ENCODE measurements at regions not wholly inside any gene's neighbourhood (a gene's known extent, or its start where the extent isn't known, plus 50 kb on each side); places are given as distances from the start of the nearest gene placed in this dataset.

DNA sequence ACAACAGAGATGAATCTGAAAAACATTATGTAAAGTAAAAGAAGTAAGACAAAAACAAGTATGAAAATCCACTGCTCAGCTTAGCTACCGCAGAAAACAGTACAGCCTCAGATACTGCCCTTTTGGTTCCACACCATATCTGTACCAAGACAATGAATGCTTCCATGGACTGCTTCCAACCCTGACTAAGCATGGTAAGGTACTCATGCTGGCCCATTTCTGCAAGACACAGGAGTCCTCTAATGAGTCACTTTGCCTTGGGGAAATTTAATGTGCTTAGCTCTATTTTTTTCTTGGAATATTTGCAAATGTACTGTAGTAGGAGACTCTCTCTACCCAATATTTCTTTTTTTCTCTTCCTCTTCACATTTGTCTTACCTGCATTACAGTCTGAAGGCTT is 931.7 kb upstream of the HS3ST1 start:
- Histone ChIP-seq H2AK5ac (ENCODE audit: low read depth, low read length) (no peak overlapping the region), H3K36me3 (ENCODE audit: control insufficient read depth in 2 of 4, insufficient read depth in 4 of 4, low read length in 3 of 4) (no peaks in the 10 kb centered on the region), H2BK20ac (ENCODE audit: low read length) (no peak overlapping the region), H3K4ac (replicated peaks; ENCODE audit: insufficient read length, low read depth, low read length) (no peak overlapping the region), H3K27me3 (replicated peaks in 1 of 4; ENCODE audit: control insufficient read depth in 3 of 4, extremely low read depth in 1 of 4, insufficient read depth in 3 of 4, low read length in 3 of 4) (no peaks in the 10 kb centered on the region), H4K20me1 (replicated peaks in 1 of 2; ENCODE audit: control insufficient read depth in 1 of 2, insufficient read depth in 2 of 2, low read length in 2 of 2) (no peaks in the 10 kb centered on the region), H3K9ac (replicated peaks in 1 of 4; ENCODE audit: extremely low read depth in 1 of 4, low read depth in 3 of 4, low read length in 3 of 4) (no peak overlapping the region), H2BK5ac (ENCODE audit: low read depth, low read length) (no peak overlapping the region), H3K23ac (ENCODE audit: insufficient read length) (no peak overlapping the region), H3K23me2 (ENCODE audit: low read depth, low read length) (no peaks in the 10 kb centered on the region), H3K18ac (ENCODE audit: extremely low read depth, low read length) (no peak overlapping the region), H3K4me1 (replicated peaks in 1 of 4; ENCODE audit: control insufficient read depth in 3 of 4, insufficient read depth in 4 of 4, low read length in 3 of 4) (peaks cover 0 to 6% (median 0%) of the 10 kb centered on the region in 4 experiments; a peak in 1 of 7 replicates), H3K79me1 (ENCODE audit: low read depth, low read length) (no peaks in the 10 kb centered on the region), H3K4me2 (ENCODE audit: insufficient read depth in 1 of 2, low read depth in 2 of 2, low read length in 2 of 2) (no peak overlapping the region), H2AFZ (ENCODE audit: low read length) (no peak overlapping the region), H3K9me3 (ENCODE audit: insufficient read depth in 2 of 2, low read depth in 1 of 2, low read length in 1 of 2) (no peaks in the 10 kb centered on the region), H2BK120ac (replicated peaks; ENCODE audit: low read depth, low read length) (no peak overlapping the region), H4K8ac (ENCODE audit: extremely low read depth, insufficient read depth, low read length) (no peak overlapping the region), H3K4me3 (ENCODE audit: extremely low read depth in 1 of 4, insufficient read depth in 2 of 4, low read depth in 3 of 4, low read length in 4 of 4) (no peak overlapping the region), H4K91ac (replicated peaks; ENCODE audit: insufficient read length, low read length) (no peak overlapping the region), H3K79me2 (ENCODE audit: control insufficient read depth in 1 of 2, insufficient read depth in 2 of 2, low read length in 2 of 2) (no peaks in the 10 kb centered on the region), H3K56ac (replicated peaks; ENCODE audit: insufficient read length, low read depth, low read length) (no peak overlapping the region), H4K5ac (ENCODE audit: insufficient read length, low read depth, low read length) (no peak overlapping the region), H3K14ac (ENCODE audit: insufficient read length) (no peak overlapping the region), H2BK12ac (ENCODE audit: low read depth, low read length) (no peak overlapping the region), H2BK15ac (ENCODE audit: low read length) (no peak overlapping the region), H3K27ac (ENCODE audit: low read depth, low read length) (no peak overlapping the region)
- FAIRE-seq (no peak), DNase-seq (ENCODE audit: low read depth in 1 of 2, low spot score in 2 of 2) (no peak)
- ChIA-PET CTCF (ENCODE audit: partially characterized antibody) (interaction anchor here (0.6 to 1.1 kb wide), 3 partner anchors 50 to 318 kb away, joined by 3 to 4 read pairs (median 3); no protein-coding TSS in a partner anchor), POLR2A (ENCODE audit: partially characterized antibody) (no interaction called here)
- TF ChIP-seq RNF2 (IDR thresholded peaks at IDR 0.05; ENCODE audit: borderline replicate concordance, low read depth, low read length, missing control alignments, poor library complexity, severe bottlenecking) (no peak), RFX5 (IDR thresholded peaks at IDR 0.05; ENCODE audit: borderline replicate concordance, low read depth, low read length) (no peak), NANOG (IDR thresholded peaks at IDR 0.05; ENCODE audit: insufficient read depth, low read depth, low read length, poor library complexity, severe bottlenecking) (no peak), EGR1 (IDR thresholded peaks at IDR 0.05; ENCODE audit: borderline replicate concordance, low read depth, low read length) (no peak), ASH2L (IDR thresholded peaks at IDR 0.05; ENCODE audit: low read length) (no peak), SUZ12 (IDR thresholded peaks at IDR 0.05; ENCODE audit: low read length) (no peak), YY1 (IDR thresholded peaks at IDR 0.05; ENCODE audit: low read depth, low read length) (no peak), EP300 (IDR thresholded peaks at IDR 0.05; ENCODE audit: borderline replicate concordance in 1 of 2, low read depth in 2 of 2, low read length in 2 of 2) (no peak)
- TF ChIP-seq, protein P1, sequence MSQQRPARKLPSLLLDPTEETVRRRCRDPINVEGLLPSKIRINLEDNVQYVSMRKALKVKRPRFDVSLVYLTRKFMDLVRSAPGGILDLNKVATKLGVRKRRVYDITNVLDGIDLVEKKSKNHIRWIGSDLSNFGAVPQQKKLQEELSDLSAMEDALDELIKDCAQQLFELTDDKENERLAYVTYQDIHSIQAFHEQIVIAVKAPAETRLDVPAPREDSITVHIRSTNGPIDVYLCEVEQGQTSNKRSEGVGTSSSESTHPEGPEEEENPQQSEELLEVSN (IDR thresholded peaks at IDR 0.05): no peak
- 100% methylated on average over 1 of the region's 1 CpG; no CpG with 5 or more reads in 1 of the 2 experiments for WGBS, 2 experiments (ENCODE audit: extremely low coverage in 1 of 2, insufficient coverage in 1 of 2, insufficient read length in 1 of 2, insufficient replicate concordance in 2 of 2, low coverage in 1 of 2, low lambda C conversion rate in 2 of 2, missing lambda C conversion rate in 1 of 2)
